Heart left ventricle (tissue), 16 donors: ENCODE measurements at regions not wholly inside any gene's neighbourhood (a gene's known extent, or its start where the extent isn't known, plus 50 kb on each side); places are given as distances from the start of the nearest gene placed in this dataset.

Source experiments
- ATAC-seq, 4 donors: fragments of 200-7000 bp; cut with Tn5 transposase; one replicate each; pipeline ENCODE4 v1.9.1; 2020 to 2022; ENCODE audit warnings: moderate library complexity in 4 of 4, mild to moderate bottlenecking in 3 of 4, moderate number of reproducible peaks in 1 of 4
- DNase-seq, 5 donors: peaks; one replicate each; pipeline ENCODE4 v3.0.0-alpha.2; 2020
- H3K27ac ChIP-seq, 12 donors: fragments of 200-600 bp; sonication (generic) in 4 of 12; one replicate each; pipeline versions ENCODE4 v1.5.0 to v1.8.0; 2016 to 2022; ENCODE audit warnings: mild to moderate bottlenecking in 2 of 12
- H3K27me3 ChIP-seq, 9 donors: fragments of 200-600 bp; sonication (generic) in 2 of 9; one replicate each; pipeline versions ENCODE4 v1.5.1 to v1.8.0; 2016 to 2022; ENCODE audit warnings: mild to moderate bottlenecking in 3 of 9
- H3K36me3 ChIP-seq, 9 donors: fragments of 200-600 bp; sonication (generic) in 2 of 9; one replicate each; pipeline versions ENCODE4 v1.5.0 to v1.8.0; 2018 to 2022; ENCODE audit warnings: mild to moderate bottlenecking in 2 of 9
- H3K4me1 ChIP-seq, 12 donors: fragments of 200-600 bp; sonication (generic) in 4 of 12; one replicate each; pipeline versions ENCODE4 v1.5.0 to v1.8.0; 2016 to 2022; ENCODE audit warnings: mild to moderate bottlenecking in 3 of 12
- H3K4me3 ChIP-seq, 12 donors: fragments of 200-600 bp; sonication (generic) in 4 of 12; one replicate each; pipeline versions ENCODE4 v1.5.0 to v1.8.0; 2017 to 2022; ENCODE audit warnings: mild to moderate bottlenecking in 9 of 12, moderate library complexity in 4 of 12
- H3K9me3 ChIP-seq, 12 donors: fragments of 200-600 bp; sonication (generic) in 4 of 12; one replicate each; pipeline versions ENCODE4 v1.5.0 to v1.8.0; 2016 to 2022; ENCODE audit warnings: mild to moderate bottlenecking in 1 of 12
- CTCF ChIP-seq, 12 donors: fragments of 200-600 bp; sonication (generic) in 4 of 12; IDR thresholded peaks; one replicate each; pipeline versions ENCODE4 v1.5.0 to v1.8.0; 2018 to 2022; ENCODE audit warnings: antibody characterized with exemption in 12 of 12, mild to moderate bottlenecking in 5 of 12
- POLR2A ChIP-seq, 2 donors: fragments of 450-650 bp; IDR thresholded peaks; one replicate each; pipeline ENCODE4 v1.6.1; 2017; ENCODE audit warnings: antibody characterized with exemption in 2 of 2, mild to moderate bottlenecking in 2 of 2, moderate library complexity in 2 of 2
- WGBS, 4 donors: extraction: QIAGEN DNeasy Blood & Tissue Kit in 2 of 4; methylation state at CpG; one replicate each; pipeline versions ENCODE4 v1.1.5 to v1.1.7; 2013 to 2018; 5-methylcytosine and 5-hydroxymethylcytosine counted together
- intact Hi-C, 10 donors: fragments of 100-400 bp; cut with DNase I; formaldehyde crosslinking; loops; one replicate each; pipeline versions ENCODE4 v1.11.1 to v1.14.2; 2022
- donor health status: ischemic (EF 13 %, LVEDD 7.1; RV severe dilation, severe dysfunction).
- donor health status: healthy with polysubstance abuse.
- donor health status: DM: no; HTN: yes; CAD: no.
- donor health status: DM: no; HTN: no; CAD: no.
- donor health status: ischemic (EF 25% LVEDD 6.9; RV normal size, moderate dysfunction).
- donor health status: ischemic (EF 25% LVEDD 5.7; RV mildly dilated, moderate dysfunction).
- donor health status: healthy.
- donor health status: DM: yes; HTN: yes; CAD: no.
- donor health status: ischemic (EF 35%, LVEDD 5.7; RV mildly dilated, moderate dysfunction).
- donor health status: nonischemic (EF 11% LVEDD 7.7; RV severe dilation, severe dysfunction).
- donor health status: DM: yes; HTN: yes; CAD: no.
- donor health status: PGD.
- donor health status: ischemic (EF 29% LVEDD 5.4; RV normal size, mild dysfunction).
- donor health status: nonischemic (EF 23%, LVEDD 6.1; RV moderate dilation, normal function).

GRCh38 chr6:105810922-105811482 lies 275.1 kb upstream of the PRDM1 start:
- H3K27ac ChIP-seq: peak overlapping the region in 4 of 12 donors; percentile 3 to 71 (median 20)
- no peaks in the 10 kb centered on the region for H3K9me3 ChIP-seq
- intact Hi-C loops: no loop called here
- H3K27me3 ChIP-seq: peaks cover 0 to 4% (median 0%) of the 10 kb centered on the region in 9 donors
- TF ChIP-seq CTCF (IDR thresholded peaks at IDR 0.05) (no peak), POLR2A (IDR thresholded peaks at IDR 0.05) (no peak)
- 89 to 95% (median 92%) methylated on average over 3 of the region's 3 CpGs for WGBS, 4 donors
- no peak overlapping the region for H3K4me3 ChIP-seq
- DNase-seq: no peak
- H3K4me1 ChIP-seq: peaks cover 0 to 27% (median 14%) of the 10 kb centered on the region in 12 donors
- no peaks in the 10 kb centered on the region for H3K36me3 ChIP-seq
- ATAC-seq: no peak

- DNase-seq (peak in 4 of 5 donors; percentile 42 to 57 (median 48)), ATAC-seq (peak; percentile 78 to 94 (median 91))
- no peaks in the 10 kb centered on the region for H3K36me3 ChIP-seq
- peak overlapping the region in 4 of 12 donors; percentile 3 to 71 (median 20) for H3K27ac ChIP-seq
- no peaks in the 10 kb centered on the region for H3K9me3 ChIP-seq
- no peak overlapping the region for H3K4me3 ChIP-seq
- intact Hi-C loops: no loop called here
- 16 to 45% (median 29%) methylated on average over 4 of the region's 4 CpGs for WGBS, 4 donors
- peaks cover 0 to 27% (median 14%) of the 10 kb centered on the region in 12 donors for H3K4me1 ChIP-seq
- TF ChIP-seq POLR2A (IDR thresholded peaks at IDR 0.05): no peak
- no peak for TF ChIP-seq CTCF (IDR thresholded peaks at IDR 0.05)
- H3K27me3 ChIP-seq: peaks cover 0 to 4% (median 0%) of the 10 kb centered on the region in 9 donors
These were observed 275.8 kb upstream of the PRDM1 start for GRCh38 chr6:105810105-105810921.

- DNase-seq (no peak), ATAC-seq (no peak)
- Histone ChIP-seq H3K36me3 (no peaks in the 10 kb centered on the region), H3K27me3 (peaks cover 0 to under 1% (median 0%) of the 10 kb centered on the region in 9 donors), H3K4me3 (no peak overlapping the region), H3K9me3 (no peaks in the 10 kb centered on the region), H3K4me1 (peaks cover 0 to 27% (median 14%) of the 10 kb centered on the region in 12 donors), H3K27ac (no peak overlapping the region)
- WGBS, 4 donors: 68 to 94% (median 80%) methylated on average over 2 of the region's 2 CpGs
- intact Hi-C loops: no loop called here
- TF ChIP-seq CTCF (IDR thresholded peaks at IDR 0.05): no peak
- no peak for TF ChIP-seq POLR2A (IDR thresholded peaks at IDR 0.05)
These were observed 277.6 kb upstream of the PRDM1 start for GRCh38 chr6:105808571-105808970.

- Histone ChIP-seq H3K27me3 (no peaks in the 10 kb centered on the region), H3K9me3 (no peaks in the 10 kb centered on the region), H3K27ac (no peak overlapping the region), H3K36me3 (no peaks in the 10 kb centered on the region), H3K4me3 (no peak overlapping the region), H3K4me1 (peaks cover 0 to 27% (median 14%) of the 10 kb centered on the region in 12 donors)
- DNase-seq: no peak
- intact Hi-C loops: no loop called here
- TF ChIP-seq CTCF (IDR thresholded peaks at IDR 0.05) (no peak), POLR2A (IDR thresholded peaks at IDR 0.05) (no peak)
- WGBS, 4 donors: 84 to 89% (median 86%) methylated on average over 4 of the region's 4 CpGs
- ATAC-seq: no peak
These were observed 278.2 kb upstream of the PRDM1 start for GRCh38 chr6:105807905-105808304.
